Esophagus muscularis mucosa (tissue), 4 donors: ENCODE measurements at regions not wholly inside any gene's neighbourhood (a gene's known extent, or its start where the extent isn't known, plus 50 kb on each side); places are given as distances from the start of the nearest gene placed in this dataset.

Experiments
- CTCF ChIP-seq, 3 experiments: fragments of 200-600 bp in 2 of 3; fragments of 450-650 bp in 1 of 3; sonication (generic) in 2 of 3; IDR thresholded peaks; one replicate each; pipeline ENCODE4 v1.5.1; 2017 to 2019; ENCODE audit warnings: antibody characterized with exemption in 3 of 3, mild to moderate bottlenecking in 2 of 3, moderate library complexity in 1 of 3
- EP300 ChIP-seq: sonication (generic); formaldehyde crosslinking; IDR thresholded peaks from one replicate; pipeline ENCODE4 v1.6.1; 2017; ENCODE audit warnings: antibody characterized with exemption
- POLR2AphosphoS5 ChIP-seq, 2 donors: sonication (generic); formaldehyde crosslinking; IDR thresholded peaks; one replicate each; pipeline ENCODE4 v1.6.1; 2017; ENCODE audit warnings: antibody characterized with exemption in 2 of 2

- TF ChIP-seq POLR2AphosphoS5 (IDR thresholded peaks at IDR 0.05) (no peak), CTCF (IDR thresholded peaks at IDR 0.05) (no peak), EP300 (no peak)
These were observed 73.7 kb upstream of the SLCO2A1 start for GRCh38 chr3:134103470-134103869.
